ENCODE measurements at regions not wholly inside any gene's neighbourhood (a gene's known extent, or its start where the extent isn't known, plus 50 kb on each side); places are given as distances from the start of the nearest gene placed in this dataset.
"Not testable (repeated sequence)": the region's sequence is repeated elsewhere in the genome, so short reads cannot be mapped to it uniquely, and the experiment has no call there.

DNA sequence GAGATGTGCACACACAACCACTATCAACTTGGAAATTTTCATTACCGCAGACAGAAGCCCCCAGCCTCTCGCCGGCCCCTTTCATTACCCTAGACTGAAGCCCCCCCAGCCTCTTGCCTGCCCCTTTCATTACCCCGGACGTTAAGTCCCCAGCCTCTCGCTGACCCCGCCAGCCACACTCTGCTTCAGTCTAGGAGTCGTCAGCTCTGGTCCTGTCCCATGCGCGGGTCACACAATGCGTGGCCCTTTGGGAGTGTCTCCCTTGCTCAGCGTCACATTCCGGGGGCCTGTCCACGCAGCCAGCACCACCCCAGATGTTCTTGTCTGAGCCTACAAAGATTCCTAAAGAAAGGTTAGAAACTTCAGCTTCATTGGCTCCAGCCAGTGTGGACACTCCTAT lies 157.7 kb downstream of the LAT start:
- FAIRE-seq = not testable (repeated sequence)

DNA sequence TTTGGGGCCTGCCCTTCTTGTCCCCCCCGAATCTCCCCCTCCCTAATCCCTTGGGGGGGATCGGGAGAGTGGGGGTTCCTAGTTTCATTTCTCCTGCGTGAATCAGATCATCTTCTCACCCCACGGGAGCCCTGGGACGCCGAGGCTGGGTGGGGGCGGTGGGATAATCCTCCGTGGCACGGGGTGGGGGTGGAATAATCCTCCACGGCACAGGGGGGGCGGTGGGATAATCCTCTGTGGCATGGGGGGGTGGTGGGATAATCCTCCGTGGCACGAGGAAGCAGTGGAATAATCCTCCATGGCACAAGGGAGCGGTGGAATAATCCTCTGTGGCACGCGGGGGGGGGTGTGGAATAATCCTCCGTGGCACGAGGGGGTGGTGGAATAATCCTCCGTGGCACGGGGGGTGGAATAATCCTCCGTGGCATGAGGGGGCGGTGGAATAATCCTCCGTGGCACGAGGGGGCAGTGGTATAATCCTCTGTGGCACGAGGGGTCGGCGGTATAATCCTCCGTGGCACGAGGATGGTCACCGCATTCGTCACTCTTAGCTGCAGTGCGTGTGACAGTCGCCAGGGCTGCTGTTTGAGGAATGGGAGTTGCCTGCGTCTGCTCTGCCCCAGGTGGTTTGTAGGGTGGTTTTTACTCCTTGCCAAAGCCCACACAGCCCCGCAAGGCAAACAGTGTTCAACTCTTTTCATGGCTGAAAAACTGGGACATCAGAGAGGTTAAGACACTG lies 156.9 kb downstream of the LAT start:
- FAIRE-seq = no peak

DNA sequence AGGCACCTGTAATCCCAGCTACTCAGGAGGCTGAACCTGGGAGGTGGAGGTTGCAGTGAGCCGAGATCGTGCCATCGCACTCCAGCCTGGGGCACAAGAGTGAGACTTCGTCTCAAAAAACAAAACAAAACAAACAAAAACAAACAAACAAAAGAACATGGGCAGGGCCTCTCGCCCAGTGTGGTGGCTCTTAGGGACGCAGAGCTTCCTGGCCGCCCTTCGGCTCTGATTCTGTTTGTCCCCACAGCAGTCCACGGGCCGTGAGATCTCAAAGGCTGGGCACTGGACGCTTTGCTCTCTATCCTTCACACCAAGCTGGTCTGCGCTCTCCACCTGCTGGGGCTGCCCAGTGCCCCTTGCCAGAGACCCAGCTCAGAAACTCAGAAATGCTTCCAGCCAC lies 156.3 kb downstream of the LAT start:
- not testable (repeated sequence) for FAIRE-seq

DNA sequence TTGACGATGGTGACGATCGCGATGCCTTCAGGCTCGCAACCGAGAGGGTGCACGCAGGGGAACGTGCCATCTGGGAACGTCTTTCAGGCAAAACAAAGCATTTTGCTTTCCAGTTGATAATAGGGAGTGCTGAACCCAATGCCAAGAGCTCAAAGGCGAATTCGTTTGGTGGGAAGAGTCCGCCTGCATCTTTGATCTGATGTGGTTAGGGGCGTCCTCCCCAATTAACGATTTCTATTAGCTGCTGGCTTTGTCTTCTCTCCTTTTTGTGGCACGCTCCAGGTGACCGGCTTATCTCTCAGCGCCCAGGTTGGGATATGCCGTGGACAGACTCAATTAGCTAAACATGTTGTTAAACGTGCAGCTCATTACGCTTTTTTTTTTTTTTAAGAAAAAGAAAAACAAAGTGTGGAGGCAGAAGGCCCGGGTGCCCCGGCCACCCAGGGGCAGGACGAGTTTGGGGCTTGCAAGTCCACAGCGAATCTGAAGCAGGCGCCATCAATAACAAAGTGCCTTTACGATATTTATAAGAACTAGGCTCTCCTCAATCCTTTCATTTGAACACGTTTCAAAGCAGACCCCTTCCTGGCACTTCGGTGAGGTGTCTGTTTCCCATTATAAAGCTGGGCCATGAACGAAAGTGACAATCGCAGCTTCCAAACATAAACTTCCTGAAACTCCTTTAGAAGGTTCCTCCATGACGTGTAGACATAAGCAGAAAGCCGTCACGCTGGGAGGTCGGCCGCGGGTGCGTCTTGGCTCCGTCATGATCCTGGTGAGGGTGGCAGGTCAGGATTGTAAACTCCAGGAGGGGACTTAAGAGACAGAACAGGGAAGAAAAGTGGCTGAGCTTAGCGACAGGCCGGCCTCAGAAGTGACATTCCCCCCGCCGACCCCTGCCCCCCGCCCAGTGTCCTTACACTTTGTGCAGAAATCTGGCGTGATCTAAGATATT lies 155.3 kb downstream of the LAT start:
- FAIRE-seq = not testable (repeated sequence)

DNA sequence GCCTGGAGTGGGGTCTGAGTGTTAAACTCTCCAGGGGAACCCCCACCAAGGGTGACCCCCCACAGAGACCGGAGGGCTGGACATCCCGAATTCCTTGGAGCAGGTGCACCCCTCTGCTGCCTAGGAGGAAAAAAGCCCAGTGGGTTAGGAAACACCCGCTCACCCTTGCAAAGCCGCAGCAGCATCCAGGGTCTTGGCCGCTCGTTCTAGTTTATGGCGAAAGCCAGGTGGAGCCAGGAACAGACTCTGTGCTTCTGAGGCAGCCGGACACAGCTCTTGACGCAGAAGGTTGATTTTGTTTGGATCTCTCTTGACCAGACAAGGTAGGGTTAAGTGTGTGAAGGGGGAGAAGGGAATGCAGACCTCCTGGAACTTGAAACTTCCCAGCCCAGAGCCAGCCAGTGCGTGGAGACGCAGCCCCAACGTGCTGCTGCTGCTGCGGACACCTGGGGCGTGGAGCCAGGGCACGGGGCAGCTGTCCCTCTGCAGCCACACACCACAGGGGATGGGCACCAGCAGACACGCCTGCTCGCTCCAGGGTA lies 154.5 kb downstream of the LAT start:
- FAIRE-seq = no peak

DNA sequence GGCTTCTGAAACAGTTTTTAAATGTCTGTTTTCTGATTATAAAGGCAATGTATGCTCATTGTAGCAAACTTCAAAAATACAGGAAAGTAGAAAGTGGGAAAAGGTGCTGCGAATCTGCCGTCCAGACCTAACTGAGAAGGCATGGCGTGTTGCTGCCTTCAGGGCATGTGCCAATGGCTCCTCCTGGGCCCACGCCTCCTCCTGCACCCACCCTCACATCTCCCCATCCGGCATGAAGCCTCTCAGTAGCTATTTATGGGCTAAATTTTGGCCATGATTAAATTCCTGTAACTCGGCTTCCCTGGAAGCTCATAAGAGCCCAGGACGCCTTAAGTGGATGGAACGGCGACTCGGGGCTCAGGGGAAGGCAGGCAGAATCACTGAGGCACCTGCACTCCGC lies 153.8 kb downstream of the LAT start:
- FAIRE-seq = not testable (repeated sequence)

DNA sequence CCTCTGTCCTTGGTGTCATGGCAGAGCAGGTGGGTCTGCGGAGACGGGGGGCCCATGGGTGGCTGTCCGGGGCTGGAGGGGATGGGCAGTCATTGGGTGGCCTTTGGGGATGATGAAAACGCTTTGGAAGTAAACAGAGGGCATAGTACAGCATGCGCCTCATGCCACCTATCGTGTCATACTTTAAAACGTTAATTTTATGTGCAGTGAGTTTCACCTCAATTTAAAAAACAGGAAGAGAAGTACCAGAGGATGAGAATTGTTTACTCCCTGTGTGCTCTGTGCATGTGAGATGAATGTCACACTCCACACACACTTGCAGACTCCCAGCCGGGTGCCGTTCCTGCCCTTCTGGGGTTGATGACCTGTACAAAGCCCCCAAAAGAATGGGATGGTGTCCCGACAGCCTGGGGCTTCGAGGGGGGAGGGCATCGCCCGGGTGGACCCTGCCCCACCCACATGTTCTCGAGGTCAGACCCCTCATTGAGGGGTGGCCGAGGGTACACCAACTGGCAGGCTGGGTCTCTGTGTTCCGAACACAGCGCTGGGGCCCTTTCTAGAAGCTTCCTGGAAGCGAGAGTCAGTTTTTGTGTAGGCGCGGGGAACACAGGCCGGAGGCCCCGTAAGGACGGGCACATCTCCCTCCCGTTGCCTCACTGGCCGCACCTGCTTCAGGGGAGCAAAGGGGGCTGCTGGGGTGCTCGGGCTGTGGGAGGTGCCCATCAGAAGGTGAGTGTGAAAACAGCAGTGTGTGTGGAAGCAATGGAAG lies 153.2 kb downstream of the LAT start:
- not testable (repeated sequence) for FAIRE-seq

DNA sequence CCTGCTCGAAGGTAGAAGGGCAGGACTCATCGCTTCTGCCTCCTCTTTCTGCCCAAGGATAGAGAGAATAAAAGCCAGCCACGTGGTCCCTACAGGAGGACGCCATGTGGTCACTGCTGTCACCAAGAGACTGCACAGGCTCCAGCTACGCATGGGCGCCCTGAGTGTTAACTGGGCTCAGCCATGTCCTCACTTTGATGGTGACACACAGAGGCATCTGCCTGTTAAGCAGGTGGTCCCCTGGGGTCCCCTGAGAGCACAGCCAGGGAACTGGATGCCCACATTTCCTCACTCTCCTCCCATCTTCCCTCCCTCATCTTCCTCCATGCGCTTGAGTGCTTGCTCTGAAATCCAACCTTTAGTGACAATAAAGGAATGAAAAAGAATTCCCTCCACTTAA lies 152.6 kb downstream of the LAT start:
- FAIRE-seq = not testable (repeated sequence)

DNA sequence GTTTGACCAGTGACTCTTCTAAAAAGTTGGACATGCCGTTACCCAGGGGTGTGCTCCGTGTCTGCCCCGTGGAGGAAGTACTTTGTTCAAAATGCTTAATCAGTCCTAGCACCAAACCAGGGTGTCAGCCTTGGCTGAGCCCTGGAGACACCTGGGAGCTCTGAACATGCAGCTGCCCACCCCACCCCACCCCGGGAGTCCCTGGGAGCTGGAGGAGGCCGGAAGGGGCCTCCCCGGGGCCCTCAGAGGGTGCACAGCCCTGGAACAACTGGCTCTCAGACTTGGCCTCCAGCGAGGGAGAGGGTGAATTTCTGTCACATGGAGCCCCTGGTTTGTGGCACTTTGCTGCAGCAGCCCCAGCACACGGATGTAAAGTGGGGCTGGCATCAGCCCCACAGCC lies 152.1 kb downstream of the LAT start:
- FAIRE-seq = not testable (repeated sequence)

DNA sequence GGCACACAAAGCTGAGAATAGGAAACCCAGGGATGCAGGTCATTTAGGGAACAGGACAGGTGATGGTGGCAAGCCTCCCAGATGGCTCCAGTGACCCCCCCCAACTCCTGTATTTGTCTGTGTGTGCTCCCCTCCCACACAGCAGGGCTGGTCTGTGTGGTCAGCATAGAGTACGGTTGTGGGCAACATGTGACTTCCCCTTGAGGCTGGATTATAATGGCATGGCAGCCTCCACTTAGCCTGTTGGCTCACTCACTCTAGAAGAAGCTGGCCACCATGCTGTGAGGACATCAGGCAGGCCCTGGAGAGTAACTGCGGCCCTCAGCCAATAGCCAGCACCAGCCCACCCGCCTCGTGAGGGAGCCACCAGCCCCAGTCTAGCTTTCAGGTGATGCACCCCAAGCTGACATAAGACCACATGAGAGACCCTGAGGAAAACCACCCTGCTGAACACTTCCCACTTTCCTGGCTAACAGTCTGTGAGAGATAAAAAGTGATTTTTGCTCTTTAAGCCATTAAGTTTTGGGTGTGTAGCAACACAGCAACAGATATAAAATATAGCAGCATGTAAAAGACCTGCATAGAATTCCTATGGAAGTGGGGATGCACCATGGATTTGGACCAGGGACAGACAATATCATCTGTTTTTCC lies 151.3 kb downstream of the LAT start:
- not testable (repeated sequence) for FAIRE-seq

DNA sequence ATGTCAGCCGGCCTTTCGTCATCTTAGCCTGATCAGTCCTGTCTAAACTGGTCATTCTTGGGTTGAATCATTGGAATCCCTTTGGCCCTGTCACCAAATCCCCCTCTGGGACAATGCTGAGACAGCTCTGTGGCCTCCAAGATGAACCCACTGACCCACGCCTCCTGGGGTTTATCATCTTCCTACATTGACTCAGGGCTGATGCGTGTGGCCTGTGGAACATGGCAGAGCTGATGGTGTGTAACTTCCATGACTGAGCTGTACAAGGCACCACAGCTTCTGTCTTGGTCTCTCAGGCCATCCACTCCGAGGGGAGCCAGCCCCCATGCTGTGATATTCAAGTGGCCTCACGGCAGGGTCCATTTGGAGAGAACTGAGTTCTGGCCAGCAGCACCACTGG lies 150.2 kb downstream of the LAT start:
- not testable (repeated sequence) for FAIRE-seq

DNA sequence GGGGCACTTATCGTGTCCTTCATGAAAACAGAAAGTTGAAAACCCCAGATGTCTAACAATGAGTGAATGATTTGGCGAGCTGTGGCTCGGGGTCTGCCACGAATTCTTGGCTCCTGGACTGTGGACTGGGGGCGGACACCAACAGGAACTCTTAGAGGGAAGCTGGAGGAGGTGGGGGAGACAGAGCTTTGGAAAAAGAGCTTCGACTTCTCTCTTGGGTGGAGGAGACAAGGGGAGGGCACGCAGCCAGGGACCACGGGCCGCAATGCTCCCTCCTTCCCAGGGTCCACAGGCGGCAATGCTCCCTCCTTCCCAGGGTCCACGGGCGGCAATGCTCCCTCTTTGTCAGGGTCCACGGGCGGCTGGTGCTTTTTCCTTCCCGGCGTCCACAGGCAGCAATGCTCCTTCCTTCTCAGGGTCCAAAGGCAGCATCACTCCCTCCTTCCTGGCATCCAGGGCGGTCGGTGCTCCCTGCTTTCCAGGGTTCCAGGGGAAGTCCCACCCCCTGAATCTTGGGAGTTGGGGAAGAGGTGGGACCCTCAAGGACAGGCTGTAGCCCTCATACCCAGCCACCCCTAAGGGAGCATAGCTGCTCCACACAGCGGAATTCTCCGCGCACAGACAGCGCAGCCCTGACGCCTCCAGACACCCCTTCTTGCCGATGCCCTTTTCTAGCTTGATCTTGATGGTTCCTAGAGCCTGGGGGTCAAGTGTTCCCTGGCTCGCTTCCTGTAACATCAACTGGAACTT lies 149.0 kb downstream of the LAT start:
- not testable (repeated sequence) for FAIRE-seq

DNA sequence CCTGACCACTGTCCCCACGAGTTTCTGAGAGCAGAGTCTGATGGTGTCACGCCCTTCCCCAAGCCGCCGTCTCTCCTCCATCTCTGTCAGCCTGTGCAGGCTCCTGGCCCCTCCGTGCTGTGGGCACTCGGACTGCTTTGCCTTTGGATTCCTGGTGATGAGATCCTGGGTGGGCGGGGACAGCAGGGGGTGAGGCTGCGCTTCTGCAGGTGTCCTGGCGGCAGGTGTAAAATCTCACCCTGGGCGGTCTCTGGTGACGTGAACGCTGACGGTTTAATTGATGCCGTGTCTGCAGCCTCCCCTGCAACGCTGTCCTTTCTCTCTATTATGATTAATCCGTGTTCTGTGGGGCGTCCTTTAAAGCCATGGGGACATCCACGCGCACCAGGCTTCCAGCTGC lies 148.0 kb downstream of the LAT start:
- not testable (repeated sequence) for FAIRE-seq

DNA sequence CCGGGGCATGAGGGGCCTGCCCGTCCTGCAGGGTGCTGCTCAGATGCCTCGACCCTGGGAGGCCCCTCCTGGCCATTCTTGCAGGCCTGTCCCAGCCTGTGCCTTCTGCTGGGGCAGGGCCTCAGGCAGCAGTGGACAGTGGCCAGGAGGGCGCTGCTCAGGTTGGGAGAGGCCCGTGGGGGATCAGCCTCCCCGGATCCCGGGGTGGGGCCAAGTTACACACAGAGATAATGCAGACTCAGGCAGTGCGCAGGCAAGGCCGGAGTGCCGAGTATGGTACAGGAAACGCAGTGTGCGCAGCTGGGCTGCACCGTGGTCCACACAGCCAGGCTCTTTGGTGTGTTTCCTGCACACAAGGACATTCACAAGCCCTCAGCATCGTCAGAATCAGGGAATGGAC lies 147.6 kb downstream of the LAT start:
- not testable (repeated sequence) for FAIRE-seq

DNA sequence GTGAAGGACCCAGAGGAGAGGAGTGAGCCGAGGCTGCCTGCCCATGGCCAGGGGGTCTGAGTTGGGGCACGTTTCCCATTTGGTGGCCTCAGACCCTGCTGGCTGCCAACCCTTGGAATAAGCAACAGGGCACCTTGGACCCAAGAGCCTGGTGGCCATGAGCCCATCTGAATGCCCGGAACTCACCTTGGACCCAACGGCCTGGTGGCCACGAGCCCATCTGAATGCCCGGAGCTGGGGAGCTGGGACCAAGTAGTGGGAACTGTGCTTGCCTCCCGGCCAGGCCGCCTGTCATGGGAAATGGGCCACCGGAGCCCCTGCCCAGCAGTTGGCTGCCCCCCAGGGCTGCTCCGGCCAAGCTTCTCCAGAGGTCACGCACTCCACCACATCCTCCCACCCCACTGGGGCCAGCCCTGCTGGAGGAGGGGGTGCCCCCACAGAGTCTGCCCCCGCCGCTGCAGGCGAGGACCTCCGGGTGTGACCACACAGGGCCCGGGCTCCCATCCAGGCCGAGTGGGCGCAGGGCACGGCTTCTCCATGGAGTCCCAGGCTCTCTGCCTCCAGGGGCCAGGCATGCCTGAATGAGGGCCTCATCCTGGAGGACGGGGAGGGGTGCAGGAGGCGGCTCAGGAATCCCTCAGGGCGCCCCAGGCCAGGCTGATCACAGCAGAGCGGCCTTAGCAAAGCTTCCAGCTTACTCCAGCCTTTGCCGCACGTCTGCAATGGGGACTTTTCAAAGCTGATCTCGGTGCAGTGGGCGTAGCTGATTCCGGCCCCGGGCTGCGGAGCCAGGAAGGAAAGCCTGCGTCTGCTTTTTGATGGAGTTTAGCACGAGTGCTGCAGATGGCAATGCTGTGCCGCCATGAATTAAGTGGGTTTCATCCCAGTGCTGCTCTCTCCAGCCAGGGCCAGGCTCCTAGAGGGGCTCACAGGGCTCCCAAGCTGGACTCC lies 146.3 kb downstream of the LAT start:
- FAIRE-seq = not testable (repeated sequence)

DNA sequence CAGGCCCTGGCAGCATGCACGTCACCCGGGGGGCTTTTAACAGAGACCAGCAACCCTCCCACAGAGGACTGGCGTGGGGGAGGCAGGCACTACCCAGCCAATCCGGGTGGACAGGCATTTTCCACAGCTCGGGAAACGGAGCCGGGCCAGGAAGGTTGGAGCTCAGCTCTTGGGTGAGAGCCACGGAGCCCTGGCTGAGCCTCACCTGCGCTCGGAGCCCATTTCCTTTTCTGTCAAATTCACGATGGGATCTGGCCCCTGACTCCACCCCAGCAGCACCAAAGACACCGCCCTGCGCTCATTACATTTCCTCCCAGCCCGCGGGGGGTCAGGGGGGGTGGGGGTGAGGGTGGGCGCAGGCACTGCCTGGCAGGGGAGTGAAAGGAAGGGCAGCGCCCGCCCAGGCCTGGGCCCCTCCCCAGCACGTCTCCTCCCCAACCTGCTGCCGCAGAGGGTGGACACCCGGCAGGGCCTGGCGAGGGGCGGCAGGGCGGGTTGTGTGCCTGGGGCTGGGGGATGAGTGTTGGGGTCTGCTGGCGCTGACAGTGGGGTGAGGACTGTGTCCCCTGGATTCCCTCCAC lies 145.4 kb downstream of the LAT start:
- not testable (repeated sequence) for FAIRE-seq

DNA sequence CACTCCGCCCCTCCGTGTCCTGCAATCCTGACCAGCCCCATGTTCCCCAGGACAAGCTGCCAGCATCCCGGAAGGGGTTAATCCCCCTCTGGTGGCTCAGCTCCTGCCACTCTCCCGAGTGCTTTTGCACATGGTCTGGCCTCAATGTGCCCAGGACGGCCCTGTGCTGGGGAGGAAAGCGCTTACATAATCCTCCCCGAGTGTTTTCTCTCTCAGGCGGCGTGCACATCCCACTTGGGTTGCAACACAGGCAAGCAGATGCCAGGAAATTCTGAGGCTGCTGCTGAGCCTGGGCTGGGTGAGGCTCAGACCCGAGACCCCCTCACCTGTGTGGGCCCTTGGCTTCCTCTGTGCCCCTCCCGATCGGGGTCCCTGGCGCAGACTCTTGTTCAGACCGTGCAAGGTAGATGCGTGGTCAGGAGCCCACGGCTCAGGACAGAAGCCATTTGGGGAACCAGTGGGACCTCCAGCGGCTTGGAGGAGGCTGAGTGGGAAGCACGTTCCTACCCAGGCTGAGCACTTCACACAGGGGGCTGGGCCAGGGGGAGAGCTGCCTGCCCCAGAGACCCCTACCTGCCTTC lies 144.7 kb downstream of the LAT start:
- not testable (repeated sequence) for FAIRE-seq

DNA sequence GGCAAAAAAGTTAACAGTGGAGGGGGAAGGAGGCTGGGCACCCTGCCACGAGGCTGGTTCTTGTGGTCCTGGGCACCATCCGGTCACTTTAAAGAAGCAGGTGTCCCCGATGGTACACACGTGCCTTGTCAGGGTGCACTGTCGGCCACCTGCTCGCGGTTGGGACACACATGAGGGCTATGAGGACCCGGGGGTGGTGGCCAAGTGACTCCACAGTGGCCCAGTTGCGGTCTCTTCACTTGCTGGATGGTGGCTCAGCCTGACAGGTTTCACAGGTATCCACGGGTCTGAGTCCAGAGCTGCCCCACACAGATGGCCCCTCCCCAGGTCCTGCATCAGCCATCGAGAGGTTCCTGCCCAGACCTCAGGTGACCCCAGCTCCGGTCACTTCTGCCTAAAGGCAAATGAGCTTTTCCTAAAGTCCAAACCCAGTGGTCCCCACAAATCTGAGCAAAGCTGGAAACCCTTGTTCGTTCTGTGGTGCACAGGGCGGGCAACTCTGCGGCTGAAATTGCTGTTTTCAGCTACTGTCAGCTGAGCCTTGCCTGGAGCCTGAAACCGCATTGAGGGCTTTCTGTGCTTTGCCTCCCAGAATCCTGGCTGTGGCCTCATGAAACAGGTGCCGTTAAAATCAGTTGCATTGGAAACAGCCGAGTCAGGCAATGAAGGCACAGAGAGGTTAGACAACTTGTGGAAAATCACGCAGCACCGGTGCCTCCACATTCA lies 144.0 kb downstream of the LAT start:
- FAIRE-seq = not testable (repeated sequence)
